DND-41 (cell line): ENCODE measurements at regions not wholly inside any gene's neighbourhood (a gene's known extent, or its start where the extent isn't known, plus 50 kb on each side); places are given as distances from the start of the nearest gene placed in this dataset.

ENCODE experiments used
- ATAC-seq: fragments of 200-7000 bp; cut with Tn5 transposase; 3 replicates; pipeline ENCODE4 v1.9.1; 2021; ENCODE audit warnings: low read depth; ENCODE audit not compliant: insufficient read depth
- DNase-seq: peaks from one replicate; pipeline ENCODE4 v3.0.0-alpha.2; 2020
- H2AFZ ChIP-seq: 2 replicates; pipeline ENCODE4 v1.6.0; 2012; ENCODE audit warnings: low read depth, low read length
- H3K27ac ChIP-seq: 2 replicates; pipeline ENCODE4 v1.5.1; 2012; ENCODE audit warnings: low read length, inconsistent platforms
- H3K27me3 ChIP-seq: fragments of 200-600 bp; sonication (generic); 2 replicates; pipeline ENCODE4 v1.6.0; 2012; ENCODE audit warnings: low read length, mild to moderate bottlenecking, inconsistent platforms; ENCODE audit not compliant: insufficient read depth, poor library complexity
- H3K36me3 ChIP-seq: 2 replicates; pipeline ENCODE4 v1.5.1; 2012; ENCODE audit warnings: low read length, inconsistent platforms; ENCODE audit not compliant: insufficient read depth
- H3K4me1 ChIP-seq: 2 replicates; pipeline ENCODE4 v1.5.1; 2012; ENCODE audit warnings: mild to moderate bottlenecking, low read length; ENCODE audit not compliant: insufficient read depth
- H3K4me2 ChIP-seq: 2 replicates; pipeline ENCODE4 v1.6.0; 2012; ENCODE audit warnings: mild to moderate bottlenecking, moderate library complexity, low read length, inconsistent platforms; ENCODE audit not compliant: insufficient read depth
- H3K4me3 ChIP-seq, 2 experiments: fragments of 200-600 bp in 1 of 2; shearing (Covaris generic) in 1 of 2; 2 replicates each; pipeline ENCODE4 v1.5.1; 2012 to 2016; ENCODE audit warnings: inconsistent platforms in 2 of 2, low read length in 2 of 2, mild to moderate bottlenecking in 2 of 2, low read depth in 1 of 2, moderate library complexity in 1 of 2
- H3K79me2 ChIP-seq: 2 replicates; pipeline ENCODE4 v1.6.0; 2012; ENCODE audit warnings: low read length, inconsistent platforms; ENCODE audit not compliant: insufficient read depth
- H3K9ac ChIP-seq: 2 replicates; pipeline ENCODE4 v1.6.0; 2012; ENCODE audit warnings: low read depth, mild to moderate bottlenecking, inconsistent platforms, low read length, moderate library complexity
- H3K9me3 ChIP-seq: 2 replicates; pipeline ENCODE4 v1.5.1; 2012; ENCODE audit warnings: low read length, moderate library complexity, mild to moderate bottlenecking, inconsistent platforms; ENCODE audit not compliant: insufficient read depth, severe bottlenecking
- H4K20me1 ChIP-seq: 2 replicates; pipeline ENCODE4 v1.6.0; 2012; ENCODE audit warnings: low read length; ENCODE audit not compliant: insufficient read depth
- CTCF ChIP-seq: IDR thresholded peaks from 2 replicates; pipeline ENCODE4 v1.5.1; 2012; ENCODE audit warnings: borderline replicate concordance, low read length, moderate library complexity, mild to moderate bottlenecking; ENCODE audit not compliant: poor library complexity, severe bottlenecking; ENCODE audit errors: extremely low read depth
- EZH2 ChIP-seq: IDR thresholded peaks from 3 replicates; pipeline ENCODE4 v1.6.1; 2012; ENCODE audit warnings: borderline replicate concordance, low read depth, mild to moderate bottlenecking, moderate library complexity, low read length, inconsistent platforms; ENCODE audit not compliant: severe bottlenecking

DNA sequence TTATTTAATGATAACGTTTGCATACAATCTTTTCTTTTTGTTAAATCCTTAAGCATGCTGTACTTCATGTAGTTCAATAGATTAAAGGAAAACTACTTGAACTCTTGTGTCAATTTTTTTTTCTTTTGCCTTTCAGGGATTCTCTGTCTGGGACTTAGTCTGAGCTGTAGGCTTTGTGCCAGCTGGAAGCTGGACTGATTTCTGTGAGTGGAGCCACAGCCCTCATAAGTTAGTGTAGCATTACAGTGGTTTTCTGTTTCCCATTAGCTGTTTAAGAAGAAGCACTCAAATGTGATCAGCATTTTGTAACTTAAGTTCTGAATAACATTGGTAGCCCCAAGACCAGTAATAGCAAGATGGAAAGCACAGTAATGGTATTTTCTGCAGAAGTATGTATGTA lies 330.6 kb upstream of the MEF2C start:
- Histone ChIP-seq H4K20me1 (no peaks in the 10 kb centered on the region), H3K9me3 (no peaks in the 10 kb centered on the region), H2AFZ (no peak overlapping the region), H3K79me2 (no peaks in the 10 kb centered on the region), H3K4me2 (no peak overlapping the region), H3K27me3 (no peaks in the 10 kb centered on the region), H3K9ac (no peak overlapping the region), H3K4me1 (no peaks in the 10 kb centered on the region), H3K36me3 (no peaks in the 10 kb centered on the region), H3K27ac (no peak overlapping the region), H3K4me3 (no peak overlapping the region)
- DNase-seq (no peak), ATAC-seq (no peak)
- TF ChIP-seq EZH2 (no peak), CTCF (no peak)

DNA sequence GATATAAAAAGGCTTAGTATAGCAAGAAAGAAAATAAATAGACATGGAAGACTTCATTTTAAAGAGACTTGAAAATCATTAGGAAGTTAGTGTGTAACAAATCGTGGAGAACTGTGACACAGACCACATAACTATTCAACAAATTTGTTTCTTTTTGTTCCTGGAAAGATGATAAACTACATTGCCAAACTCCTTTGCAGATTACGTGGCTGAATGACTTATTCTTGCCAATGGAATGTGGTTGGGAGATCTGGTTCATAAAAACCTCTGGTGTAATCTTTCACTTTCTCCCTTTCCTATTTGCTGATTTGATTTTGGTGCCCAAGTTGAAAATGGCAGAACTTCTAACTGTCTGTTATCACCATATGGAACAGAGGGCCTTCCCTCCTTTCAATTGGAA lies 328.9 kb upstream of the MEF2C start:
- TF ChIP-seq EZH2: no peak
- no peak for TF ChIP-seq CTCF
- H3K4me2 ChIP-seq: no peak overlapping the region
- H3K9ac ChIP-seq: no peak overlapping the region
- H3K9me3 ChIP-seq: no peaks in the 10 kb centered on the region
- no peaks in the 10 kb centered on the region for H3K79me2 ChIP-seq
- DNase-seq (no peak), ATAC-seq (no peak)
- no peak overlapping the region for H3K4me3 ChIP-seq
- H3K27me3 ChIP-seq: no peaks in the 10 kb centered on the region
- H2AFZ ChIP-seq: no peak overlapping the region; the same call in 1 of the 2 replicates
- H3K27ac ChIP-seq: no peak overlapping the region
- no peaks in the 10 kb centered on the region for H4K20me1 ChIP-seq
- no peaks in the 10 kb centered on the region for H3K4me1 ChIP-seq
- H3K36me3 ChIP-seq: no peaks in the 10 kb centered on the region

DNA sequence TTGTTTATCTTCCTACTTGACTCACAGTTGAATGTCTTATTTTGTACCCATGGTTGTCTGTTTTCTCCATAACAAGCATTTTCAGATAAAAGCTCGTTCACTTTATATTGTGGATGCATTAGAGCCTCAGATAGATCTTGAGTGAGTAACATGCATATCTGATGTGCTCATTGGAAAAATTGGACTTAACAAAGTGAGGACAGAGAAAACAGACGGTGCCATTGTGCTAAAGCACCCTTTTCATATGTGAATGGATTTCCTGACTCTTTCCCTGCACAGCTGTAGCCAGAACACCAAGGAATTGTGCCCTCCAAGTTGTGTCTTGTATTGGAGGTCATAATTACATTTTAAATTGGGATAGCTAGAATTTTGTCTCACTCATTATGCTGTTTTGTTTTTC lies 325.8 kb upstream of the MEF2C start:
- H3K79me2 ChIP-seq: no peaks in the 10 kb centered on the region
- TF ChIP-seq CTCF (no peak), EZH2 (no peak)

DNA sequence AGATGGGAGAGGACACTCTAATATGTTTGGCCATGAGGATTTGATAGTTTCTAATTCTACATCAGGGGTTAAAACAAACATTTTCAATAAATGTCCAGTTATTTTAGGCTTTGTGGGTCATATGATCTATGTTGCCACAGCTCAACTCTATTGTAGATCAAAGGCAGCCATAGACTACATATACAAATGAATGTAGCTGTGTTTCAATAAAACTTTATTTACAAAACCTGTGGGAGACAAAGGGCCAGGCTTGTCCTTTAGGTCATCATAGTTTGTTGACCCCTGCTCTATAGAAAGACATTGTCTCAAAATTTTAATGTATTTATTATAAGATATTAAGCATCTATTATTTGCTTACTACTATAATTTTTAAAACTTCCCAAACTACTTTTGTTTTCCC lies 325.4 kb upstream of the MEF2C start:
- no peaks in the 10 kb centered on the region for H3K36me3 ChIP-seq
- no peak overlapping the region for H3K9ac ChIP-seq
- no peak overlapping the region for H3K27ac ChIP-seq
- no peak for TF ChIP-seq CTCF
- TF ChIP-seq EZH2: no peak
- no peaks in the 10 kb centered on the region for H3K4me1 ChIP-seq
- DNase-seq (no peak), ATAC-seq (no peak)
- no peaks in the 10 kb centered on the region for H3K9me3 ChIP-seq
- H3K79me2 ChIP-seq: no peaks in the 10 kb centered on the region
- H3K4me3 ChIP-seq: no peak overlapping the region
- H3K4me2 ChIP-seq: no peak overlapping the region
- no peak overlapping the region for H2AFZ ChIP-seq
- no peaks in the 10 kb centered on the region for H4K20me1 ChIP-seq
- H3K27me3 ChIP-seq: no peaks in the 10 kb centered on the region

More for the DNA sequence above, 325.8 kb upstream of the MEF2C start:
- Histone ChIP-seq H3K4me3 (no peak overlapping the region), H3K9me3 (no peaks in the 10 kb centered on the region), H3K27ac (no peak overlapping the region), H3K4me1 (no peaks in the 10 kb centered on the region), H3K9ac (no peak overlapping the region), H2AFZ (no peak overlapping the region), H3K27me3 (no peaks in the 10 kb centered on the region), H3K36me3 (no peaks in the 10 kb centered on the region), H3K4me2 (no peak overlapping the region), H4K20me1 (no peaks in the 10 kb centered on the region)
- DNase-seq (no peak), ATAC-seq (no peak)
